ENCODE measurements at regions not wholly inside any gene's neighbourhood (a gene's known extent, or its start where the extent isn't known, plus 50 kb on each side); places are given as distances from the start of the nearest gene placed in this dataset.

DNA sequence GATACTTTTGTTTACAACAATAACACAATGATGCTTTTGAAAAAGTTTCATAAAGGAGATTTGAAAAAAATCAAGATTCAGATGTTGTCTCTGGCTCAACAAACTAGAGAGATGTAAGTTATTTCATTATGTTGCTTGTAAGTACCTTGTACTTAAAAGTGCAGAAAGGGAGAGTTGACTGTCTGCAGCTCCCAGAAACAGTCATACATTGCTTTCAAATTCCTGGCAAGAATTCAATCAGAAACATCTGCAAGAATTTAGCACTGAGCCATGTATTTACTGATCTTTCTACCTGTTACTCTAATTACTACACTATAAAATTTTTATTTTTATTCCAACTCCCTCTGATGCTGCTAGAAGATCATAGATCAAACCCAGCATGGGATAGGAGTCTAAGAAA lies 1261.3 kb upstream of the SPRY2 start:
- no peak for TF ChIP-seq CTCF (IDR thresholded peaks at IDR 0.05)
- no peak for DNase-seq
- Histone ChIP-seq H3K9ac (ENCODE audit: low read depth in 2 of 2, low read length in 2 of 2) (no peak overlapping the region), H3K27ac (no peak overlapping the region), H3K27me3 (no peaks in the 10 kb centered on the region), H3K4me1 (no peaks in the 10 kb centered on the region), H3K4me3 (no peak overlapping the region), H3K36me3 (no peaks in the 10 kb centered on the region), H3K9me3 (no peaks in the 10 kb centered on the region)
- intact Hi-C loops (cut with DNase I) = no loop called here

DNA sequence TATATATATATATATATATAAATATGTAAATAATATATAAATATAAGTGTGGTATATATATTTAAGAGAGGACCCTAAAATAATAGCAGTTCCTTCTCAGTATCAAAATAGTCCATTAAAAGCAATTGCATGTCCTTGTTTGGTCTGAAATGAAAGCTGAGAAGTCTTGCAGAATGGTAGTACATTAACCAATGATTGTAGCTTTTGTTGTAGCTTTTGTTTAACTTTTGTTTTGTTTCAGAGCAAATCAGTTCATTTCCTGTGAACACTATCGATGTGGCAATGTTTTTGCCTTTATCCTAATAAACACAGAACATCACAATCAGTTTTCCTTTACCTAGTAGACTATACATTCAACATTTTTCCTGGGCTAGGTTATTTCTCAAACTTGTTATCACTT lies 1256.2 kb upstream of the SPRY2 start:
- H3K9me3 ChIP-seq = no peaks in the 10 kb centered on the region
- H3K9ac ChIP-seq (ENCODE audit: low read depth in 2 of 2, low read length in 2 of 2) = no peak overlapping the region
- H3K27ac ChIP-seq = no peak overlapping the region
- no peak for TF ChIP-seq CTCF (IDR thresholded peaks at IDR 0.05)
- DNase-seq = no peak
- intact Hi-C loops (cut with DNase I) = no loop called here
- H3K4me1 ChIP-seq = no peaks in the 10 kb centered on the region
- H3K36me3 ChIP-seq = no peaks in the 10 kb centered on the region
- no peaks in the 10 kb centered on the region for H3K27me3 ChIP-seq
- H3K4me3 ChIP-seq = no peak overlapping the region

- TF ChIP-seq CTCF (IDR thresholded peaks at IDR 0.05) = no peak
- H3K36me3 ChIP-seq = no peaks in the 10 kb centered on the region
- no peaks in the 10 kb centered on the region for H3K27me3 ChIP-seq
- DNase-seq = no peak
- H3K9me3 ChIP-seq = no peaks in the 10 kb centered on the region
- no peak overlapping the region for H3K9ac ChIP-seq (ENCODE audit: low read depth in 2 of 2, low read length in 2 of 2)
- H3K4me1 ChIP-seq = no peaks in the 10 kb centered on the region
- no peak overlapping the region for H3K27ac ChIP-seq
- intact Hi-C loops (cut with DNase I) = no loop called here
- H3K4me3 ChIP-seq = no peak overlapping the region
Measured at GRCh38 chr13:81596224-81596753, 1255.4 kb upstream of the SPRY2 start.

DNA sequence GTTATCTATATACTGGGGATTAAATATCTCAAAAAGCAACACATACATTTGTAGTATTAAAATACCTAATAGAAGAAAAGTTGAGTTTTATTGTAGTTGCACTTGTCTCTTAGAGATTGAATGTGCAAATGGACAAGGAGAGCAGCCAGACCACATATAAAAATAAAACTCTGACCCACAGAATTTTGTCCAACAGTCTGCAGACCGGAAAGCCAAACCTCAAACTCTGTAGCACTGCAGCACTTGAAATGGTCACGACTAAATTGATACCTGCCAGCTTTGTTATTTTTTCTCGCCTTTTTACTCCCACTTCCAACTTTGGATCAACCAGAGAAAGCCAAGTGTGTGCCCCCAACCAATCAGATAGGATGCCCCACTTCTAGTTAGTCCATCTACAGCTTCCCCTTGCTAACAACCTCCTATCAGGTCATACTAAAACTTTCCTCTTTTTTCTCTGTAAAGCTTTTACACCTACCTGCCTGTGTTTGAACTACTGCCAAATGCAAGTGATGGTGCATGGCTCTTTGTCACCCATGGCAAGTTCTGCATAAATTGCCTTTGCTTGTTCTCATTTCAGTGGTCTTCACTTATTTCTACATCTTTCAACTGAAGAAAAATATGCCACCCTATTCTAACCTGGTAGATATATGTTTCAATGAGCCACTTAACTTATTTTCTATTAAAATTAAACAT lies 1250.7 kb upstream of the SPRY2 start:
- no peaks in the 10 kb centered on the region for H3K9me3 ChIP-seq
- H3K4me1 ChIP-seq = no peaks in the 10 kb centered on the region
- H3K27me3 ChIP-seq = no peaks in the 10 kb centered on the region
- no peak overlapping the region for H3K9ac ChIP-seq (ENCODE audit: low read depth in 2 of 2, low read length in 2 of 2)
- no peaks in the 10 kb centered on the region for H3K36me3 ChIP-seq
- no peak for DNase-seq
- H3K4me3 ChIP-seq = no peak overlapping the region
- intact Hi-C loops (cut with DNase I) = no loop called here
- H3K27ac ChIP-seq = no peak overlapping the region
- no peak for TF ChIP-seq CTCF (IDR thresholded peaks at IDR 0.05)

GRCh38 chr13:81582381-81582780 lies 1241.5 kb upstream of the SPRY2 start:
- no peaks in the 10 kb centered on the region for H3K4me1 ChIP-seq
- H3K9me3 ChIP-seq = no peaks in the 10 kb centered on the region
- H3K27ac ChIP-seq = no peak overlapping the region
- no peak overlapping the region for H3K9ac ChIP-seq (ENCODE audit: low read depth in 2 of 2, low read length in 2 of 2)
- intact Hi-C loops (cut with DNase I) = no loop called here
- no peak overlapping the region for H3K4me3 ChIP-seq
- no peaks in the 10 kb centered on the region for H3K27me3 ChIP-seq
- H3K36me3 ChIP-seq = no peaks in the 10 kb centered on the region
- DNase-seq = no peak
- TF ChIP-seq CTCF (IDR thresholded peaks at IDR 0.05) = no peak

Data from colonic mucosa (tissue), 4 donors.